Dedifferentiated amniotic fluid mesenchymal stem cell (primary cell): ENCODE measurements at regions not wholly inside any gene's neighbourhood (a gene's known extent, or its start where the extent isn't known, plus 50 kb on each side); places are given as distances from the start of the nearest gene placed in this dataset.
"Not testable (repeated sequence)": the region's sequence is repeated elsewhere in the genome, so short reads cannot be mapped to it uniquely, and the experiment has no call there.

ENCODE experiments used
- DNase-seq: peaks from one replicate; pipeline ENCODE4 v3.0.0-alpha.2; 2016; ENCODE audit errors: extremely low spot score

- DNase-seq: no peak
Measured at GRCh38 chr10:34058845-34059614, 724.6 kb upstream of the NRP1 start.

- DNase-seq: not testable (repeated sequence)
Measured at GRCh38 chr10:34055410-34055985, 721.0 kb upstream of the NRP1 start.

GRCh38 chr10:34049887-34050286 is 715.4 kb upstream of the NRP1 start:
- peak; percentile 84 for DNase-seq

GRCh38 chr10:34049469-34049868 is 715.0 kb upstream of the NRP1 start:
- DNase-seq: peak; percentile 18

- no peak for DNase-seq
Measured at GRCh38 chr10:34047389-34047788, 712.9 kb upstream of the NRP1 start.

- no peak for DNase-seq
Measured at GRCh38 chr10:34046506-34047034, 712.1 kb upstream of the NRP1 start.

- peak; percentile 15 for DNase-seq
Measured at GRCh38 chr10:34045571-34046190, 711.2 kb upstream of the NRP1 start.

GRCh38 chr10:34041871-34042270 is 707.4 kb upstream of the NRP1 start:
- no peak for DNase-seq

GRCh38 chr10:34037499-34037898 is 703.0 kb upstream of the NRP1 start:
- no peak for DNase-seq

- not testable (repeated sequence) for DNase-seq
Measured at GRCh38 chr10:34035241-34035790, 700.8 kb upstream of the NRP1 start.

- no peak for DNase-seq
Measured at GRCh38 chr10:34033078-34033477, 698.6 kb upstream of the NRP1 start.

GRCh38 chr10:34032564-34032963 is 698.1 kb upstream of the NRP1 start:
- DNase-seq: no peak

GRCh38 chr10:34031400-34031799 is 696.9 kb upstream of the NRP1 start:
- peak; percentile 50 for DNase-seq

- DNase-seq: no peak
Measured at GRCh38 chr10:34029455-34029854, 695.0 kb upstream of the NRP1 start.

GRCh38 chr10:34028936-34029335 is 694.5 kb upstream of the NRP1 start:
- no peak for DNase-seq

- no peak for DNase-seq
Measured at GRCh38 chr10:34024693-34025425, 690.4 kb upstream of the NRP1 start.

GRCh38 chr10:34024282-34024681 is 689.8 kb upstream of the NRP1 start:
- DNase-seq: no peak

GRCh38 chr10:34022195-34022594 is 687.7 kb upstream of the NRP1 start:
- DNase-seq: no peak

GRCh38 chr10:34018784-34019183 is 684.3 kb upstream of the NRP1 start:
- no peak for DNase-seq

- no peak for DNase-seq
Measured at GRCh38 chr10:34018129-34018528, 683.7 kb upstream of the NRP1 start.

GRCh38 chr10:34017281-34017680 is 682.8 kb upstream of the NRP1 start:
- no peak for DNase-seq

GRCh38 chr10:34016576-34016975 is 682.1 kb upstream of the NRP1 start:
- no peak for DNase-seq
